H9 (cell line): ENCODE measurements at regions not wholly inside any gene's neighbourhood (a gene's known extent, or its start where the extent isn't known, plus 50 kb on each side); places are given as distances from the start of the nearest gene placed in this dataset.

Source experiments
- DNase-seq: peaks from one replicate; pipeline ENCODE4 v3.0.0-alpha.2; 2017
- H2AFZ ChIP-seq: one replicate; pipeline ENCODE4 v1.6.1; 2013; ENCODE audit warnings: mild to moderate bottlenecking, low read length, control low read depth, moderate library complexity
- H2AK5ac ChIP-seq: 2 replicates; pipeline ENCODE4 v1.6.1; 2013; ENCODE audit warnings: low read length, control low read depth, mixed read lengths; ENCODE audit not compliant: insufficient read length
- H2BK120ac ChIP-seq: one replicate; pipeline ENCODE4 v1.6.1; 2013; ENCODE audit warnings: low read depth, mild to moderate bottlenecking, low read length, control low read depth, inconsistent platforms; ENCODE audit not compliant: poor library complexity, severe bottlenecking
- H2BK12ac ChIP-seq: 2 replicates; pipeline ENCODE4 v1.6.1; 2013; ENCODE audit warnings: low read length, control low read depth, mixed read lengths, low read depth; ENCODE audit not compliant: insufficient read length
- H2BK15ac ChIP-seq: 2 replicates; pipeline ENCODE4 v1.6.1; 2013; ENCODE audit warnings: low read depth, low read length, control low read depth
- H2BK20ac ChIP-seq: one replicate; pipeline ENCODE4 v1.6.1; 2013; ENCODE audit warnings: low read depth, mild to moderate bottlenecking, low read length, control low read depth, inconsistent platforms; ENCODE audit not compliant: poor library complexity, severe bottlenecking
- H2BK5ac ChIP-seq: 2 replicates; pipeline ENCODE4 v1.6.1; 2013; ENCODE audit warnings: low read length, control low read depth, mixed read lengths; ENCODE audit not compliant: insufficient read length
- H3K14ac ChIP-seq: 2 replicates; pipeline ENCODE4 v1.6.1; 2013; ENCODE audit warnings: low read length, control low read depth; ENCODE audit not compliant: insufficient read depth
- H3K18ac ChIP-seq: 2 replicates; pipeline ENCODE4 v1.6.1; 2013; ENCODE audit warnings: low read depth, mild to moderate bottlenecking, mixed read lengths, low read length, control low read depth; ENCODE audit not compliant: insufficient read length
- H3K23ac ChIP-seq: 2 replicates; pipeline ENCODE4 v1.6.1; 2013; ENCODE audit warnings: low read length, control low read depth, mixed read lengths, low read depth; ENCODE audit not compliant: insufficient read length
- H3K23me2 ChIP-seq: 2 replicates; pipeline ENCODE4 v1.6.1; 2013; ENCODE audit warnings: low read depth, mild to moderate bottlenecking, mixed read lengths, low read length, control low read depth; ENCODE audit not compliant: insufficient read length, poor library complexity, severe bottlenecking
- H3K27ac ChIP-seq: 2 replicates; pipeline ENCODE4 v1.5.1; 2013; ENCODE audit warnings: low read length, control low read depth, mixed read lengths, low read depth; ENCODE audit not compliant: insufficient read length
- H3K27me3 ChIP-seq: 2 replicates; pipeline ENCODE4 v1.6.1; 2013; ENCODE audit warnings: low read length, control low read depth, inconsistent platforms; ENCODE audit not compliant: insufficient read depth
- H3K4ac ChIP-seq: 2 replicates; pipeline ENCODE4 v1.6.1; 2013; ENCODE audit warnings: low read depth, mild to moderate bottlenecking, control low read depth, inconsistent platforms, low read length, moderate library complexity
- H3K4me1 ChIP-seq: 2 replicates; pipeline ENCODE4 v1.6.1; 2013; ENCODE audit warnings: low read length, control low read depth, inconsistent platforms; ENCODE audit not compliant: insufficient read depth
- H3K4me2 ChIP-seq: 2 replicates; pipeline ENCODE4 v1.6.1; 2013; ENCODE audit warnings: low read length, control low read depth, mixed read lengths; ENCODE audit not compliant: insufficient read length, insufficient read depth
- H3K56ac ChIP-seq: 2 replicates; pipeline ENCODE4 v1.6.1; 2013; ENCODE audit warnings: low read depth, mild to moderate bottlenecking, mixed read lengths, low read length, control low read depth; ENCODE audit not compliant: insufficient read length
- H3K79me1 ChIP-seq: 2 replicates; pipeline ENCODE4 v1.6.1; 2013; ENCODE audit warnings: low read depth, mild to moderate bottlenecking, moderate library complexity, low read length, control low read depth, inconsistent platforms; ENCODE audit not compliant: insufficient read depth, poor library complexity, severe bottlenecking
- H3K79me2 ChIP-seq: 2 replicates; pipeline ENCODE4 v1.6.1; 2013; ENCODE audit warnings: low read length, control low read depth, inconsistent platforms; ENCODE audit not compliant: insufficient read depth
- H3K9ac ChIP-seq: 2 replicates; pipeline ENCODE4 v1.6.1; 2013; ENCODE audit warnings: low read length, control low read depth, mixed read lengths; ENCODE audit not compliant: insufficient read length; ENCODE audit errors: extremely low read depth
- H3K9me3 ChIP-seq: one replicate; pipeline ENCODE4 v1.6.1; 2013; ENCODE audit warnings: low read depth, low read length, inconsistent platforms; ENCODE audit not compliant: control insufficient read depth
- H3T11ph ChIP-seq: one replicate; pipeline ENCODE4 v1.6.1; 2013; ENCODE audit warnings: mild to moderate bottlenecking, low read length, control low read depth, inconsistent platforms
- H4K20me1 ChIP-seq: one replicate; pipeline ENCODE4 v1.6.1; 2013; ENCODE audit not compliant: control insufficient read depth, insufficient read length, insufficient read depth
- H4K5ac ChIP-seq: 2 replicates; pipeline ENCODE4 v1.6.1; 2013; ENCODE audit warnings: low read depth, mild to moderate bottlenecking, mixed read lengths, low read length, control low read depth; ENCODE audit not compliant: insufficient read length
- H4K8ac ChIP-seq: replicated peaks from 2 replicates; pipeline ENCODE4 v1.6.1; 2013; ENCODE audit warnings: low read length, control low read depth, mixed read lengths, low read depth; ENCODE audit not compliant: insufficient read length
- H4K91ac ChIP-seq: 2 replicates; pipeline ENCODE4 v1.6.1; 2013; ENCODE audit warnings: low read depth, mild to moderate bottlenecking, moderate library complexity, mixed read lengths, low read length, control low read depth; ENCODE audit not compliant: insufficient read length
- H3K27ac Mint-ChIP-seq, 3 experiments: 2 replicates in 2 of 3; 3 replicates in 1 of 3; pipeline ENCODE4 v1.8.0; 2020 to 2021; ENCODE audit warnings: mixed read lengths in 3 of 3, mild to moderate bottlenecking in 1 of 3, moderate library complexity in 1 of 3
- H3K27me3 Mint-ChIP-seq: 2 replicates; pipeline ENCODE4 v1.8.0; 2021; ENCODE audit warnings: low read depth, mild to moderate bottlenecking, moderate library complexity, mixed read lengths
- H3K36me3 Mint-ChIP-seq, 3 experiments: 2 replicates in 2 of 3; 3 replicates in 1 of 3; pipeline ENCODE4 v1.8.0; 2020 to 2021; ENCODE audit warnings: low read depth in 3 of 3, mixed read lengths in 3 of 3; ENCODE audit not compliant: insufficient read depth in 1 of 3
- H3K4me1 Mint-ChIP-seq, 2 experiments: 2 replicates each; pipeline ENCODE4 v1.8.0; 2020; ENCODE audit warnings: mixed read lengths in 2 of 2
- H3K4me3 Mint-ChIP-seq, 2 experiments: 2 replicates in 1 of 2; 3 replicates in 1 of 2; pipeline ENCODE4 v1.8.0; 2020 to 2021; ENCODE audit warnings: mild to moderate bottlenecking in 2 of 2, mixed read lengths in 2 of 2, moderate library complexity in 1 of 2
- H3K9me3 Mint-ChIP-seq, 2 experiments: 2 replicates in 1 of 2; 3 replicates in 1 of 2; pipeline ENCODE4 v1.8.0; 2020; ENCODE audit warnings: mild to moderate bottlenecking in 2 of 2, mixed read lengths in 2 of 2, moderate library complexity in 1 of 2
- WGBS: extraction: QIAGEN DNeasy Blood & Tissue Kit; methylation state at CpG from one replicate; pipeline ENCODE4 v1.1.7; 2013; ENCODE audit warnings: missing lambda C conversion rate, low lambda C conversion rate, mixed read lengths; ENCODE audit not compliant: insufficient read length; ENCODE audit errors: extremely low coverage; 5-methylcytosine and 5-hydroxymethylcytosine counted together
- TF ChIP-seq, protein P1 (sequence below): fragments of 200-600 bp; sonication (generic); conservative IDR thresholded peaks from 3 replicates; pipeline ENCODE4 v1.8.0; 2021; ENCODE audit warnings: antibody characterized with exemption, mild to moderate bottlenecking

DNA sequence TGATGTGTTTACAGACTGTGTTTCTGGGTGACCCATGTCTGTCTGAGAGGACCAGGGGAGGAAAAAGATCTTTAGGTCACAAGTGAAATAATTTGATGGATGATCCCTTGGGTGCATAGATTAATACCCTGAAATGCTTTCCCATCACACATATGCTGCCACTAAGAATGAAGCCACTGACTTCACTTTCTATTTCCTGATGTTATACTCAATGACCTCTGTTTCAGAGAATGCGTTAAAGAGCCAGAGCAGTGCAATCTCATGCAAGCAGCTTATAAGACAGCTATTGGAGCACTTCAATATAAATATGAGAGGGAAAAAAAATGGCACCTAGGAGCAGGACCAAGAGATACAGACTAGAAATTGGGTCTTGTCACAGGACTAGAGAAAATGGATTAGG is 133.7 kb downstream of the KLHL28 start:
- 0 out of 7 replicates have a peak, but pooled peaks cover 0 to 8% (median 0%) of the 10 kb centered on the region in 3 experiments for H3K36me3 Mint-ChIP-seq
- no peaks in the 10 kb centered on the region for H4K20me1 ChIP-seq
- H3K56ac ChIP-seq = no peak overlapping the region
- no peak overlapping the region for H3K4me3 Mint-ChIP-seq
- H3K27me3 ChIP-seq = no peaks in the 10 kb centered on the region
- H2BK20ac ChIP-seq = no peak overlapping the region
- no peaks in the 10 kb centered on the region for H3K79me2 ChIP-seq
- no peak for DNase-seq
- H3K9me3 Mint-ChIP-seq = 0 out of 5 replicates have a peak, but pooled peaks cover 0 to 3% of the 10 kb centered on the region in 2 experiments
- no peak overlapping the region for H3K27ac ChIP-seq
- H3K4me2 ChIP-seq = no peak overlapping the region
- H3K79me1 ChIP-seq = no peaks in the 10 kb centered on the region
- H2AK5ac ChIP-seq = no peak overlapping the region
- H2BK5ac ChIP-seq = no peak overlapping the region
- no peak overlapping the region for H2BK12ac ChIP-seq
- H3K4me1 ChIP-seq = no peaks in the 10 kb centered on the region
- H2BK15ac ChIP-seq = no peak overlapping the region
- H3K9ac ChIP-seq = no peak overlapping the region
- no peak overlapping the region for H3K23ac ChIP-seq
- no peaks in the 10 kb centered on the region for H3K23me2 ChIP-seq
- H2BK120ac ChIP-seq = no peak overlapping the region
- H3K18ac ChIP-seq = no peak overlapping the region
- peaks cover 2% of the 10 kb centered on the region; the same call in 1 of the 2 replicates for H3K27me3 Mint-ChIP-seq
- no peak overlapping the region for H2AFZ ChIP-seq
- no peaks in the 10 kb centered on the region for H3K4me1 Mint-ChIP-seq
- TF ChIP-seq, protein P1, sequence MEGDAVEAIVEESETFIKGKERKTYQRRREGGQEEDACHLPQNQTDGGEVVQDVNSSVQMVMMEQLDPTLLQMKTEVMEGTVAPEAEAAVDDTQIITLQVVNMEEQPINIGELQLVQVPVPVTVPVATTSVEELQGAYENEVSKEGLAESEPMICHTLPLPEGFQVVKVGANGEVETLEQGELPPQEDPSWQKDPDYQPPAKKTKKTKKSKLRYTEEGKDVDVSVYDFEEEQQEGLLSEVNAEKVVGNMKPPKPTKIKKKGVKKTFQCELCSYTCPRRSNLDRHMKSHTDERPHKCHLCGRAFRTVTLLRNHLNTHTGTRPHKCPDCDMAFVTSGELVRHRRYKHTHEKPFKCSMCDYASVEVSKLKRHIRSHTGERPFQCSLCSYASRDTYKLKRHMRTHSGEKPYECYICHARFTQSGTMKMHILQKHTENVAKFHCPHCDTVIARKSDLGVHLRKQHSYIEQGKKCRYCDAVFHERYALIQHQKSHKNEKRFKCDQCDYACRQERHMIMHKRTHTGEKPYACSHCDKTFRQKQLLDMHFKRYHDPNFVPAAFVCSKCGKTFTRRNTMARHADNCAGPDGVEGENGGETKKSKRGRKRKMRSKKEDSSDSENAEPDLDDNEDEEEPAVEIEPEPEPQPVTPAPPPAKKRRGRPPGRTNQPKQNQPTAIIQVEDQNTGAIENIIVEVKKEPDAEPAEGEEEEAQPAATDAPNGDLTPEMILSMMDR = no peak
- no CpG with 5 or more reads among the region's 1 CpG for WGBS
- H3K27ac Mint-ChIP-seq = no peak overlapping the region
- H3T11ph ChIP-seq = no peak overlapping the region
- H4K91ac ChIP-seq = no peak overlapping the region
- H3K9me3 ChIP-seq = no peaks in the 10 kb centered on the region
- H3K4ac ChIP-seq = no peak overlapping the region
- no peak overlapping the region for H4K5ac ChIP-seq
- H4K8ac ChIP-seq = no peak overlapping the region
- H3K14ac ChIP-seq = no peak overlapping the region
